ENCODE measurements at regions not wholly inside any gene's neighbourhood (a gene's known extent, or its start where the extent isn't known, plus 50 kb on each side); places are given as distances from the start of the nearest gene placed in this dataset.
"Not testable (repeated sequence)": the region's sequence is repeated elsewhere in the genome, so short reads cannot be mapped to it uniquely, and the experiment has no call there.

- no peak for ATAC-seq
- DNase-seq = no peak
- H3K36me3 ChIP-seq = no peaks in the 10 kb centered on the region
- no peak overlapping the region for H3K27ac ChIP-seq
- no peaks in the 10 kb centered on the region for H3K27me3 ChIP-seq
- no peaks in the 10 kb centered on the region for H3K9me3 ChIP-seq
- H3K4me3 ChIP-seq = no peak overlapping the region
- H3K4me1 ChIP-seq = no peaks in the 10 kb centered on the region
- intact Hi-C loops (cut with DNase I) = no loop called here
- no peak for TF ChIP-seq CTCF (IDR thresholded peaks at IDR 0.05)
Observed at GRCh38 chr1:81190003-81190402, 610.7 kb upstream of the ADGRL2 start.

- ATAC-seq (no peak), DNase-seq (no peak)
- no peak overlapping the region for H3K4me3 ChIP-seq
- H3K36me3 ChIP-seq = no peaks in the 10 kb centered on the region
- H3K27me3 ChIP-seq = no peaks in the 10 kb centered on the region
- TF ChIP-seq CTCF (IDR thresholded peaks at IDR 0.05) = no peak
- no peak overlapping the region for H3K27ac ChIP-seq
- no peaks in the 10 kb centered on the region for H3K4me1 ChIP-seq
- intact Hi-C loops (cut with DNase I) = no loop called here
- no peaks in the 10 kb centered on the region for H3K9me3 ChIP-seq
Observed at GRCh38 chr1:81187635-81188034, 613.1 kb upstream of the ADGRL2 start.

- no peak for ATAC-seq
Observed at GRCh38 chr1:81186261-81186660, 614.5 kb upstream of the ADGRL2 start.

GRCh38 chr1:81183553-81183952 is 617.2 kb upstream of the ADGRL2 start:
- Histone ChIP-seq H3K9me3 (no peaks in the 10 kb centered on the region), H3K4me1 (no peaks in the 10 kb centered on the region), H3K27me3 (no peaks in the 10 kb centered on the region), H3K36me3 (no peaks in the 10 kb centered on the region), H3K27ac (no peak overlapping the region), H3K4me3 (no peak overlapping the region)
- DNase-seq = no peak
- intact Hi-C loops (cut with DNase I) = no loop called here
- no peak for ATAC-seq
- TF ChIP-seq CTCF (IDR thresholded peaks at IDR 0.05) = no peak

More at GRCh38 chr1:81186261-81186660, 614.5 kb upstream of the ADGRL2 start:
- Histone ChIP-seq H3K36me3 (no peaks in the 10 kb centered on the region), H3K4me1 (no peaks in the 10 kb centered on the region), H3K27ac (no peak overlapping the region), H3K9me3 (no peaks in the 10 kb centered on the region), H3K27me3 (no peaks in the 10 kb centered on the region), H3K4me3 (no peak overlapping the region)
- TF ChIP-seq CTCF (IDR thresholded peaks at IDR 0.05) = no peak
- intact Hi-C loops (cut with DNase I) = no loop called here
- no peak for DNase-seq

- H3K36me3 ChIP-seq = no peaks in the 10 kb centered on the region
- TF ChIP-seq CTCF (IDR thresholded peaks at IDR 0.05) = no peak
- H3K27ac ChIP-seq = no peak overlapping the region
- no peak overlapping the region for H3K4me3 ChIP-seq
- no peaks in the 10 kb centered on the region for H3K27me3 ChIP-seq
- H3K4me1 ChIP-seq = no peaks in the 10 kb centered on the region
- ATAC-seq (no peak), DNase-seq (no peak)
- no peaks in the 10 kb centered on the region for H3K9me3 ChIP-seq
- intact Hi-C loops (cut with DNase I) = no loop called here
Observed at GRCh38 chr1:81183051-81183450, 617.7 kb upstream of the ADGRL2 start.

GRCh38 chr1:81179242-81179641 is 621.5 kb upstream of the ADGRL2 start:
- no peak for TF ChIP-seq CTCF (IDR thresholded peaks at IDR 0.05)
- Histone ChIP-seq H3K36me3 (no peaks in the 10 kb centered on the region), H3K4me1 (no peaks in the 10 kb centered on the region), H3K9me3 (no peaks in the 10 kb centered on the region), H3K27me3 (no peaks in the 10 kb centered on the region), H3K4me3 (no peak overlapping the region), H3K27ac (no peak overlapping the region)
- intact Hi-C loops (cut with DNase I) = no loop called here
- no peak for DNase-seq
- no peak for ATAC-seq

GRCh38 chr1:81178431-81179093 is 622.2 kb upstream of the ADGRL2 start:
- DNase-seq; H3K9me3 ChIP-seq; H3K4me3 ChIP-seq; H3K4me1 ChIP-seq; H3K27me3 ChIP-seq; H3K27ac ChIP-seq; intact Hi-C loops (cut with DNase I); H3K36me3 ChIP-seq; ATAC-seq: not testable (repeated sequence)
